Skeletal muscle tissue (tissue), 3 donors: ENCODE measurements at regions not wholly inside any gene's neighbourhood (a gene's known extent, or its start where the extent isn't known, plus 50 kb on each side); places are given as distances from the start of the nearest gene placed in this dataset.

Experiments used
- H3K27ac ChIP-seq: one replicate; pipeline ENCODE4 v1.7.0; 2013; ENCODE audit warnings: mild to moderate bottlenecking, low read depth, low read length, inconsistent platforms
- H3K27me3 ChIP-seq, 3 donors: one replicate each; pipeline ENCODE4 v1.7.0; 2013; ENCODE audit warnings: low read length in 3 of 3; ENCODE audit not compliant: control insufficient read depth in 3 of 3, insufficient read depth in 3 of 3
- H3K36me3 ChIP-seq, 3 donors: one replicate each; pipeline ENCODE4 v1.7.0; 2013; ENCODE audit warnings: low read length in 3 of 3; ENCODE audit not compliant: control insufficient read depth in 3 of 3, insufficient read depth in 3 of 3
- H3K4me1 ChIP-seq, 3 donors: one replicate each; pipeline ENCODE4 v1.7.0; 2013; ENCODE audit warnings: low read length in 3 of 3, mild to moderate bottlenecking in 3 of 3; ENCODE audit not compliant: control insufficient read depth in 3 of 3, insufficient read depth in 3 of 3
- H3K4me3 ChIP-seq, 3 donors: one replicate each; pipeline ENCODE4 v1.7.0; 2013; ENCODE audit warnings: low read length in 3 of 3
- H3K9ac ChIP-seq, 3 donors: one replicate each; pipeline ENCODE4 v1.7.0; 2013; ENCODE audit warnings: low read length in 3 of 3, mild to moderate bottlenecking in 3 of 3, moderate library complexity in 2 of 3, low read depth in 1 of 3
- H3K9me3 ChIP-seq, 3 donors: one replicate each; pipeline ENCODE4 v1.7.0; 2013; ENCODE audit warnings: low read length in 3 of 3; ENCODE audit not compliant: control insufficient read depth in 3 of 3
- donor health status: Osteomylitis.

- Histone ChIP-seq H3K4me1 (no peaks in the 10 kb centered on the region), H3K27me3 (peaks cover 0 to 2% (median 2%) of the 10 kb centered on the region in 3 donors), H3K27ac (no peak overlapping the region), H3K9me3 (no peaks in the 10 kb centered on the region), H3K9ac (no peak overlapping the region), H3K4me3 (no peak overlapping the region), H3K36me3 (no peaks in the 10 kb centered on the region)
Measured at GRCh38 chr10:2688958-2689357, 378.4 kb upstream of the PFKP start.

- no peak overlapping the region for H3K27ac ChIP-seq
- no peaks in the 10 kb centered on the region for H3K9me3 ChIP-seq
- H3K27me3 ChIP-seq, result peaks cover 0 to 2% (median 0%) of the 10 kb centered on the region in 3 donors
- H3K36me3 ChIP-seq, result no peaks in the 10 kb centered on the region
- H3K4me3 ChIP-seq, result no peak overlapping the region
- H3K9ac ChIP-seq, result no peak overlapping the region
- H3K4me1 ChIP-seq, result no peaks in the 10 kb centered on the region
Measured at GRCh38 chr10:2686691-2687090, 380.7 kb upstream of the PFKP start.

GRCh38 chr10:2682491-2682890 lies 384.9 kb upstream of the PFKP start:
- peaks cover 0 to 7% (median 5%) of the 10 kb centered on the region in 3 donors for H3K27me3 ChIP-seq
- H3K4me3 ChIP-seq, result no peak overlapping the region
- H3K4me1 ChIP-seq, result peaks cover 0 to 2% (median 0%) of the 10 kb centered on the region in 3 donors
- H3K9ac ChIP-seq, result no peak overlapping the region
- no peaks in the 10 kb centered on the region for H3K9me3 ChIP-seq
- no peak overlapping the region for H3K27ac ChIP-seq
- H3K36me3 ChIP-seq, result no peaks in the 10 kb centered on the region

- H3K9ac ChIP-seq, result no peak overlapping the region
- peaks cover 0 to 2% (median 0%) of the 10 kb centered on the region in 3 donors for H3K4me1 ChIP-seq
- H3K4me3 ChIP-seq, result no peak overlapping the region
- no peaks in the 10 kb centered on the region for H3K9me3 ChIP-seq
- H3K36me3 ChIP-seq, result no peaks in the 10 kb centered on the region
- H3K27me3 ChIP-seq, result peaks cover 0 to 7% (median 5%) of the 10 kb centered on the region in 3 donors
- H3K27ac ChIP-seq, result no peak overlapping the region
Measured at GRCh38 chr10:2681891-2682290, 385.5 kb upstream of the PFKP start.

GRCh38 chr10:2680821-2681220 lies 386.5 kb upstream of the PFKP start:
- no peaks in the 10 kb centered on the region for H3K9me3 ChIP-seq
- no peak overlapping the region for H3K27ac ChIP-seq
- no peak overlapping the region for H3K4me3 ChIP-seq
- H3K27me3 ChIP-seq, result peaks cover 0 to 7% (median 5%) of the 10 kb centered on the region in 3 donors
- H3K36me3 ChIP-seq, result no peaks in the 10 kb centered on the region
- H3K4me1 ChIP-seq, result peaks cover 0 to 2% (median 0%) of the 10 kb centered on the region in 3 donors
- H3K9ac ChIP-seq, result no peak overlapping the region

- H3K27me3 ChIP-seq, result peaks cover 0 to 7% (median 5%) of the 10 kb centered on the region in 3 donors
- H3K27ac ChIP-seq, result no peak overlapping the region
- no peak overlapping the region for H3K4me3 ChIP-seq
- peaks cover 0 to 2% (median 0%) of the 10 kb centered on the region in 3 donors for H3K4me1 ChIP-seq
- H3K9me3 ChIP-seq, result no peaks in the 10 kb centered on the region
- no peak overlapping the region for H3K9ac ChIP-seq
- H3K36me3 ChIP-seq, result no peaks in the 10 kb centered on the region
Measured at GRCh38 chr10:2679646-2680045, 387.7 kb upstream of the PFKP start.

- no peak overlapping the region for H3K9ac ChIP-seq
- no peaks in the 10 kb centered on the region for H3K9me3 ChIP-seq
- H3K36me3 ChIP-seq, result no peaks in the 10 kb centered on the region
- no peak overlapping the region for H3K4me3 ChIP-seq
- H3K27ac ChIP-seq, result no peak overlapping the region
- peaks cover 0 to 2% (median 0%) of the 10 kb centered on the region in 3 donors for H3K4me1 ChIP-seq
- H3K27me3 ChIP-seq, result peaks cover 0 to 7% (median 5%) of the 10 kb centered on the region in 3 donors
Measured at GRCh38 chr10:2676455-2676854, 390.9 kb upstream of the PFKP start.

- no peaks in the 10 kb centered on the region for H3K9me3 ChIP-seq
- no peak overlapping the region for H3K27ac ChIP-seq
- no peak overlapping the region for H3K9ac ChIP-seq
- no peaks in the 10 kb centered on the region for H3K4me1 ChIP-seq
- no peaks in the 10 kb centered on the region for H3K36me3 ChIP-seq
- no peaks in the 10 kb centered on the region for H3K27me3 ChIP-seq
- H3K4me3 ChIP-seq, result no peak overlapping the region
Measured at GRCh38 chr10:2674451-2674850, 392.9 kb upstream of the PFKP start.

GRCh38 chr10:2670864-2671263 lies 396.5 kb upstream of the PFKP start:
- no peak overlapping the region for H3K4me3 ChIP-seq
- no peaks in the 10 kb centered on the region for H3K4me1 ChIP-seq
- H3K27me3 ChIP-seq, result no peaks in the 10 kb centered on the region
- H3K27ac ChIP-seq, result no peak overlapping the region
- no peak overlapping the region for H3K9ac ChIP-seq
- H3K36me3 ChIP-seq, result no peaks in the 10 kb centered on the region
- H3K9me3 ChIP-seq, result no peaks in the 10 kb centered on the region

- H3K4me1 ChIP-seq, result no peaks in the 10 kb centered on the region
- H3K36me3 ChIP-seq, result no peaks in the 10 kb centered on the region
- H3K27me3 ChIP-seq, result no peaks in the 10 kb centered on the region
- no peak overlapping the region for H3K4me3 ChIP-seq
- H3K9ac ChIP-seq, result no peak overlapping the region
- H3K27ac ChIP-seq, result no peak overlapping the region
- no peaks in the 10 kb centered on the region for H3K9me3 ChIP-seq
Measured at GRCh38 chr10:2665772-2666171, 401.6 kb upstream of the PFKP start.

- peaks cover 0 to 2% (median 0%) of the 10 kb centered on the region in 3 donors for H3K27me3 ChIP-seq
- H3K9me3 ChIP-seq, result no peaks in the 10 kb centered on the region
- no peaks in the 10 kb centered on the region for H3K4me1 ChIP-seq
- no peaks in the 10 kb centered on the region for H3K36me3 ChIP-seq
- no peak overlapping the region for H3K9ac ChIP-seq
- H3K27ac ChIP-seq, result no peak overlapping the region
- H3K4me3 ChIP-seq, result no peak overlapping the region
Measured at GRCh38 chr10:2660276-2660675, 407.1 kb upstream of the PFKP start.
